Neural cell (in vitro differentiated cells): ENCODE measurements at regions not wholly inside any gene's neighbourhood (a gene's known extent, or its start where the extent isn't known, plus 50 kb on each side); places are given as distances from the start of the nearest gene placed in this dataset.
"Not testable (repeated sequence)": the region's sequence is repeated elsewhere in the genome, so short reads cannot be mapped to it uniquely, and the experiment has no call there.

Experiments
- H2AFZ ChIP-seq: fragments of 200-600, 300-800 bp; sonication (generic), shearing (Covaris generic); 2 replicates; pipeline ENCODE4 v1.6.0; 2014; ENCODE audit warnings: low read depth, mild to moderate bottlenecking, antibody characterized with exemption, low read length, moderate library complexity
- H3F3A ChIP-seq: fragments of 200-600 bp; shearing (Covaris generic); 2 replicates; pipeline ENCODE4 v1.6.1; 2016; ENCODE audit warnings: mild to moderate bottlenecking, moderate library complexity, mixed read lengths, antibody characterized with exemption, low read length; ENCODE audit not compliant: insufficient read depth, poor library complexity, severe bottlenecking
- H3K27ac ChIP-seq: fragments of 200-600, 300-800 bp; sonication (generic), shearing (Covaris generic); 2 replicates; pipeline ENCODE4 v1.5.1; 2014; ENCODE audit warnings: mild to moderate bottlenecking, low read length, moderate library complexity
- H3K27me3 ChIP-seq: fragments of 300-800, 200-600 bp; sonication (generic), shearing (Covaris generic); 2 replicates; pipeline ENCODE4 v1.6.0; 2014; ENCODE audit warnings: mild to moderate bottlenecking, low read depth, low read length, moderate library complexity; ENCODE audit not compliant: insufficient read depth
- H3K36me3 ChIP-seq: fragments of 300-800, 200-600 bp; sonication (generic), shearing (Covaris generic); 2 replicates; pipeline ENCODE4 v1.5.1; 2014; ENCODE audit warnings: mild to moderate bottlenecking, antibody characterized with exemption, low read length, moderate library complexity; ENCODE audit not compliant: insufficient read depth
- H3K4me2 ChIP-seq: fragments of 300-800, 200-600 bp; sonication (generic), shearing (Covaris generic); 2 replicates; pipeline ENCODE4 v1.6.0; 2014; ENCODE audit warnings: mild to moderate bottlenecking, low read length
- H3K4me3 ChIP-seq: fragments of 300-800, 200-600 bp; sonication (generic), shearing (Covaris generic); 2 replicates; pipeline ENCODE4 v1.5.1; 2014; ENCODE audit warnings: mild to moderate bottlenecking, low read length, moderate library complexity
- H3K79me2 ChIP-seq: fragments of 200-600 bp; shearing (Covaris generic); replicated peaks from 2 replicates; pipeline ENCODE4 v1.6.0; 2014; ENCODE audit warnings: mild to moderate bottlenecking, low read length, moderate library complexity; ENCODE audit not compliant: insufficient read depth
- H3K9ac ChIP-seq: fragments of 300-800, 200-600 bp; sonication (generic), shearing (Covaris generic); 2 replicates; pipeline ENCODE4 v1.6.1; 2016; ENCODE audit warnings: mild to moderate bottlenecking, low read length, mixed read lengths
- H3K9me2 ChIP-seq: fragments of 200-600 bp; shearing (Covaris generic); 2 replicates; pipeline ENCODE4 v1.6.1; 2016; ENCODE audit warnings: mild to moderate bottlenecking, low read length, mixed read lengths; ENCODE audit not compliant: insufficient read depth
- H3K9me3 ChIP-seq: fragments of 200-600, 300-800 bp; sonication (generic), shearing (Covaris generic); 2 replicates; pipeline ENCODE4 v1.6.1; 2016; ENCODE audit warnings: mild to moderate bottlenecking, mixed run types, low read length, moderate library complexity, mixed read lengths
- H4K20me1 ChIP-seq: fragments of 200-600 bp; shearing (Covaris generic); 2 replicates; pipeline ENCODE4 v1.6.1; 2016; ENCODE audit warnings: mild to moderate bottlenecking, mixed run types; ENCODE audit not compliant: insufficient read depth
- EP300 ChIP-seq: fragments of 450-650 bp; conservative IDR thresholded peaks from 2 replicates; pipeline ENCODE4 v1.6.1; 2014; ENCODE audit warnings: antibody characterized with exemption, mild to moderate bottlenecking, moderate library complexity; ENCODE audit not compliant: poor library complexity, severe bottlenecking
- EZH2 ChIP-seq: fragments of 200-600, 300-800 bp; shearing (Covaris generic), sonication (generic); IDR thresholded peaks from 2 replicates; pipeline ENCODE4 v1.6.1; 2014; ENCODE audit warnings: antibody characterized with exemption, low read length, borderline replicate concordance, mild to moderate bottlenecking; ENCODE audit not compliant: insufficient read depth, poor library complexity, severe bottlenecking
- MXI1 ChIP-seq: fragments of 450-650 bp; conservative IDR thresholded peaks from 2 replicates; pipeline ENCODE4 v1.6.1; 2014; ENCODE audit warnings: antibody characterized with exemption, mild to moderate bottlenecking; ENCODE audit not compliant: poor library complexity, severe bottlenecking
- POLR2AphosphoS5 ChIP-seq: IDR thresholded peaks from 2 replicates; pipeline ENCODE4 v1.6.1; 2012
- RAD21 ChIP-seq: fragments of 450-650 bp; conservative IDR thresholded peaks from 2 replicates; pipeline ENCODE4 v1.6.1; 2014; ENCODE audit warnings: antibody characterized with exemption, mild to moderate bottlenecking, moderate library complexity
- REST ChIP-seq: IDR thresholded peaks from 2 replicates; pipeline ENCODE4 v1.6.1; 2012; ENCODE audit warnings: borderline replicate concordance
- SMC3 ChIP-seq: fragments of 450-650 bp; conservative IDR thresholded peaks from 2 replicates; pipeline ENCODE4 v1.6.1; 2014; ENCODE audit warnings: antibody characterized with exemption, mild to moderate bottlenecking, moderate library complexity; ENCODE audit not compliant: poor library complexity
- TAF1 ChIP-seq: IDR thresholded peaks from 2 replicates; pipeline ENCODE4 v1.6.1; 2012; ENCODE audit warnings: low read depth
- TF ChIP-seq, protein P1 (sequence below): fragments of 450-650 bp; IDR thresholded peaks from 2 replicates; pipeline ENCODE4 v1.5.1; 2014; ENCODE audit warnings: antibody characterized with exemption, mild to moderate bottlenecking, moderate library complexity; ENCODE audit not compliant: poor library complexity, severe bottlenecking

DNA sequence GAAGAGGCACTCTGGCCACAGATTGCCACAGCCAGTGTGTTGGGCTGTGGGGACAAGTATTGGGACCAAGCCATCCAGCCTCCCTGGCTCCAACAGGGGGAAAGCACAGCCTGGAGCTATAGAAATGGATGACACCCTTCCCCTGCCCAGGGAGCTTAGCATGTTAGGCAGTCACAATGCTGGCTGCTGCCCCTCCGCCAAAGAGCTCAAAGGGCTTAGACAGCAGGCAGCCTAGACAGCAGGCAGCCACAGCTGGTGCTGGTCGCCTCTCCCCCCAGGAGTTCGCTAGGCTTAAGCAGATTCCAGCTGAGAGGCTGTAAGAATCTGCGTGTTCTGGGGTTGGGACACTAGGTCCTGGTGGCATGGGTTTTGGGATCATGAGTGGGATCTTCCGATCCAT lies 94.5 kb upstream of the MXRA5 start:
- Histone ChIP-seq H3K27me3 (no peaks in the 10 kb centered on the region), H3K4me3 (no peak overlapping the region), H3K9ac (no peak overlapping the region), H3F3A (no peaks in the 10 kb centered on the region), H3K36me3 (no peaks in the 10 kb centered on the region), H3K9me3 (no peaks in the 10 kb centered on the region), H3K79me2 (no peaks in the 10 kb centered on the region), H3K9me2 (no peaks in the 10 kb centered on the region), H3K4me2 (no peak overlapping the region), H2AFZ (no peak overlapping the region), H3K27ac (no peak overlapping the region), H4K20me1 (no peaks in the 10 kb centered on the region)
- TF ChIP-seq SMC3, result no peak
- TF ChIP-seq, protein P1, sequence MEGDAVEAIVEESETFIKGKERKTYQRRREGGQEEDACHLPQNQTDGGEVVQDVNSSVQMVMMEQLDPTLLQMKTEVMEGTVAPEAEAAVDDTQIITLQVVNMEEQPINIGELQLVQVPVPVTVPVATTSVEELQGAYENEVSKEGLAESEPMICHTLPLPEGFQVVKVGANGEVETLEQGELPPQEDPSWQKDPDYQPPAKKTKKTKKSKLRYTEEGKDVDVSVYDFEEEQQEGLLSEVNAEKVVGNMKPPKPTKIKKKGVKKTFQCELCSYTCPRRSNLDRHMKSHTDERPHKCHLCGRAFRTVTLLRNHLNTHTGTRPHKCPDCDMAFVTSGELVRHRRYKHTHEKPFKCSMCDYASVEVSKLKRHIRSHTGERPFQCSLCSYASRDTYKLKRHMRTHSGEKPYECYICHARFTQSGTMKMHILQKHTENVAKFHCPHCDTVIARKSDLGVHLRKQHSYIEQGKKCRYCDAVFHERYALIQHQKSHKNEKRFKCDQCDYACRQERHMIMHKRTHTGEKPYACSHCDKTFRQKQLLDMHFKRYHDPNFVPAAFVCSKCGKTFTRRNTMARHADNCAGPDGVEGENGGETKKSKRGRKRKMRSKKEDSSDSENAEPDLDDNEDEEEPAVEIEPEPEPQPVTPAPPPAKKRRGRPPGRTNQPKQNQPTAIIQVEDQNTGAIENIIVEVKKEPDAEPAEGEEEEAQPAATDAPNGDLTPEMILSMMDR, result no peak

- H2AFZ ChIP-seq, H3K27ac ChIP-seq, H3K27me3 ChIP-seq, H4K20me1 ChIP-seq, H3F3A ChIP-seq, H3K9me2 ChIP-seq, H3K9ac ChIP-seq, H3K79me2 ChIP-seq, H3K4me3 ChIP-seq, H3K36me3 ChIP-seq, H3K4me2 ChIP-seq, H3K9me3 ChIP-seq: not testable (repeated sequence)
Observed at GRCh38 chrX:3435916-3436315, 89.5 kb upstream of the MXRA5 start.

DNA sequence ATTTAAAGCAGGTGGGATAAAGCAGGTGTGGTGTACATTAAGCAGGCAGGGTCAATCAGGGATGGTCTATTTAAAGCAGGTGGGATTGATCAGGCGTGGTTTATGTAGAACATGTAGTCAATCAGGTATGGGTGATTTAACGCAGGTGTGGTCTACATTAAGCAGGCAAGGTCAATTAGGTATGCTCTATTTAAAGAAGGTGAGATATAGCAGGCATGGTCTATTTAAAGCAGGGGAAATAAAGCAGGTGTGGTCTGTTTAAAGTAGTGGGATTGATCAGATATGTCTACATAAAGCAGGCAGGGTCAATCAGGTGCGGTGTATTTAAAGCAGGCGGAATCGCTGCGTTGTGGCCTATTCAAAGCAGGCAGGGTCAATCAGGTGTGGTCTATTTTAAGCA lies 88.6 kb upstream of the MXRA5 start:
- H3K4me3 ChIP-seq, result no peak overlapping the region
- no peak for TF ChIP-seq POLR2AphosphoS5

GRCh38 chrX:3428792-3429191 lies 82.3 kb upstream of the MXRA5 start:
- H4K20me1 ChIP-seq, result no peaks in the 10 kb centered on the region
- no peaks in the 10 kb centered on the region for H3F3A ChIP-seq
- no peak overlapping the region for H2AFZ ChIP-seq
- no peak overlapping the region for H3K4me2 ChIP-seq
- H3K9ac ChIP-seq, result no peak overlapping the region
- no peak overlapping the region for H3K4me3 ChIP-seq
- no peaks in the 10 kb centered on the region for H3K27me3 ChIP-seq
- no peak overlapping the region for H3K27ac ChIP-seq
- H3K9me3 ChIP-seq, result no peaks in the 10 kb centered on the region
- H3K79me2 ChIP-seq, result no peaks in the 10 kb centered on the region
- no peaks in the 10 kb centered on the region for H3K9me2 ChIP-seq
- TF ChIP-seq, protein P1, result no peak
- no peak for TF ChIP-seq EP300
- TF ChIP-seq EZH2, result no peak
- no peak for TF ChIP-seq POLR2AphosphoS5
- TF ChIP-seq MXI1, result no peak
- TF ChIP-seq SMC3, result no peak
- no peak for TF ChIP-seq RAD21
- no peak for TF ChIP-seq TAF1
- no peak for TF ChIP-seq REST
- H3K36me3 ChIP-seq, result no peaks in the 10 kb centered on the region

More for the DNA sequence above, 88.6 kb upstream of the MXRA5 start:
- Histone ChIP-seq H3K79me2 (no peaks in the 10 kb centered on the region), H3K9me3 (no peaks in the 10 kb centered on the region), H2AFZ (no peak overlapping the region), H3K4me2 (no peak overlapping the region), H3K27me3 (no peaks in the 10 kb centered on the region), H3F3A (no peaks in the 10 kb centered on the region), H4K20me1 (no peaks in the 10 kb centered on the region), H3K9me2 (no peaks in the 10 kb centered on the region), H3K9ac (no peak overlapping the region), H3K36me3 (no peaks in the 10 kb centered on the region), H3K27ac (no peak overlapping the region)
